SW480 (cell line): ENCODE measurements at regions not wholly inside any gene's neighbourhood (a gene's known extent, or its start where the extent isn't known, plus 50 kb on each side); places are given as distances from the start of the nearest gene placed in this dataset.
"Not testable (repeated sequence)": the region's sequence is repeated elsewhere in the genome, so short reads cannot be mapped to it uniquely, and the experiment has no call there.

Experiments
- DNase-seq: peaks from one replicate; pipeline ENCODE4 v3.0.0-alpha.2; 2016; ENCODE audit warnings: low spot score

GRCh38 chr4:100026066-100026465, 76.0 kb upstream of the H2AZ1 start:
- no peak for DNase-seq

DNA sequence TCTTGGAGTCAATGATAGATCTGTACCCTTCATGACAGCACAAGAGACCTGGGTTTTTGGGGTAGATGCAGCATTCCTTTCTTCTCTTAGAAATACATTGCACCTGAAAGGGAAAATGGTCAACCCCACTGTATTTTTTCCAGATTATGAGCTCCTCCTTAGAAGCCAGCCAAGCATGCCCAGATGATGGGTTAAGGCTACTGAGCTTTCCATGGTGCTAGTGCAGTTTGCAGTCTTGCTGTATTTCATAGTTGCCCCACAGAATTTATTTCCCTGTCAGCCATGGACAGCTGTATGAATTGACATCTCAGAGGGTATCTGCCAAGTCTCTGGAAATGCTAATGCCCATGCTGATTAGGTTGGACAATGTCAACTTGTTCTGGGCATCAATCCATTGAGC, 73.7 kb upstream of the H2AZ1 start:
- DNase-seq: no peak

DNA sequence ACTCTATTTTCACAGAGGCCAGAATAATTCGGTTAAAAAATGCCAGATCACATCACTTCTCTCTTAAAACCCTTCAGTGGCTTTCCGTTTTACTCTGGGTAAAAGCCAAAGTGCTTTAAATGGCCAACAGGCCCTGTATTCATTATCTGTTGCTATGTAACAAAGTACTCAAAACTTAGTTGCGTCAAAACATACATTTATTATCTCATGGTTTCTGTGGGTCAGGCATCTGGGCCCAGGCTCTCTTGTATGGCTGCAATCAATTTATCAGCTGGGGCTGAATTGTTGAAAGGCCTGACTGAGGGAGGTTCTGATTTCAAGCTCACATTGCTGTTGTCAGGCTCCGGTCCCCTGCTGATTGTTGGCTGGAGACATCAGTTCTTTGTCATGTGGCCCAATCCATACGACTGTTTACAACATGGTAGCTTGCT, 72.7 kb upstream of the H2AZ1 start:
- DNase-seq: no peak

DNA sequence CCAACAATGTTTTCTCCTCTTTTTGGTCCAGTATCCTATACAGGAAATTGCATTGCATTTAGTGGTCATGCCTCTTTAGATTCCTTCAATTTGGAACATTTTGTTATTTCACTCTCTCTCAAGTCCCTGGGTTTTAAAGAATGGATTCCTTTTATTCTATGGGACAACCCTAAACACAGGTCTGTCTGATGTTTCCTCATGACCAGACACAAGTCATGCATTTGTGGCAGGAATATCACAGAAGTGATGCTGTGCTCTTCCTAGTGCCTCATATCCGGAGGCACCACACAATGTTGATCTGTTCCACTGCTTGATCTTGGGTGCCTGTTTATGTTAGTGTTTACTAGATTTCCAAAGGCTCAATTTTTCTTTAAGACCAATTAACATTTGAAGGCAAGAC, 69.7 kb upstream of the H2AZ1 start:
- DNase-seq: no peak

DNA sequence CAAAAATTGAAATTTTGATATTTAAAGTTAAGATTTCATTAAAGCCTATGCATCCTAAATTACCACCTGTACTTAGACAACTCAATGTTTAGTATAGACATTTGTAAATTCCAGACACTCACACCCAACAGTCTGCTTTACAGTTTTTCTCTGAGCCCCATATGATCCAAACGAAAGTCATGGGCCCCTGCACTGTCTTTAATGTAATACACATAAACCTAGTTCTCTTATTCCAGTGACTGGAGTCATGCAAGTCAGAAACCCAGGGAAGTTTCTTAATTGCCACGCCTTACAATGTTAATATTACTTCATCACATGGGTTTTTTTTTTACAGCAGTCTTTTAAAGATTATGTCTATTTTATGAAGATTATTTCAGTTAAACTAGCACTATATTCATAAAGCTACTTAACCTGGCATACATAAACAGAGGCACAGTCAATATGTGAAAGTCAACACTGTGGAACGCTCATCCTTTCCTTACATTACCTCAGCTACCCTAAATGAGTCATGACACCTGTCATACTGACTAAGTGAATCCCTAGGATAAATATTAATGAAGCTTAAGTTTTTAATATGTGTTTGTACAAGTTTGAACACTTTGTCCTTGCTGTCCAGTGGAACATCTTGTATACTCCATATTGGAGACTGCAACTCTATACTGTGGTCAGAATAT, 67.7 kb upstream of the H2AZ1 start:
- DNase-seq: peak; percentile 7

DNA sequence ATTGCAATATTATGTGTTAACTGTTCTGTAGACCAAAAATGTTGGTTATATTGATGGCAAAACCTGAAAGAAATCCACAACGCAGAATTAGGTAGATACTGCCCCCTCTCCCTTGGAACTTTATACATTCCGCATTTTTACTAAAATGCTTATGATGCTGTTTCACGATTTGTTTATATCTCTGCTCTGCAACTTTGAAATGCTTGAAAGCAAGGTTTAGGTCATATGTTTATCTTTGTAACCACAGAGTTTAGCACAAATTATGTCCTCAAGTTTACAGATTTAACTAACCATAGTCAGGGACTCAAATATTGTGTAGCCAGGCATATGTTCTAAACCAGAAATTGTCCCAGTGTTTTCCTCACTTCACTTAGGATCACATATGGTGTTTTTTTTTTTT, 66.1 kb upstream of the H2AZ1 start:
- no peak for DNase-seq

GRCh38 chr4:100014616-100015015, 64.5 kb upstream of the H2AZ1 start:
- DNase-seq: no peak

DNA sequence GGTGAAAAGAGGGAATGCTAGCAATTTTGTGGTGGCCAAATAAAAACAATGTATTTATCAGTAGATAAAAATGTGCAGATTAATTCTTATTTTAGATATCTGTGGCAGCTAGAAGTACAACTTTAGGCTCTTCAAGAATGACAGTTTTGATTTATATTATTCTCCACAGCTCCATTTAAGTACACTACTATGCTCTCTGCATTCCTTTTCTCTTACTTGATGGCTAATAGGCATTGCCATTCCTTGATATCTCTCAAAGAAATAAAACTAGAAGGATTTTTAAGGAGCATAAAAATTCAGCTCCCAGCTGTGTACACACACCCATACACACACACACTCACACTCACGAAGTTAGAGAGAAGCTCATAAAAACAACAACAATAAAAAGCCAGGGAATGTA, 59.4 kb upstream of the H2AZ1 start:
- no peak for DNase-seq

DNA sequence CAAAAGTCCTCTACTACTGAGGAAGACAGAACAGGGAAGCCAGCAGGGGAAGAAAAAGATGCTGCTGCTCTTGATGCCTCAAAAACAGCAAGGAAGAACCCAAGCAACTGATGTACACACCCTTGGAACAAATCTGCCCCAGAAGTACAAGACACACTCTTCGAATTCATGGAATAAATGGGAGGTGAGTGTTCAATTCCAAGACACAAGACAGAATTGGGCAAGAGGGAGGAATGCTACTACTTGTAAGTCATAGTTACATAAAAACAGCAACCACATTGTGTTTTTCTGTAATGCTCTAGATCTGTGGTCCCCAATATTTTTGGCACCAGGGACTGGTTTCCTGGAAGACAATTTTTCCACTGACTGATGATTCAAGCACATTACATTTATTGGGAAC, 58.0 kb upstream of the H2AZ1 start:
- no peak for DNase-seq

- DNase-seq: not testable (repeated sequence)
These were observed 56.1 kb upstream of the H2AZ1 start for GRCh38 chr4:100006161-100006560.
